Ovary (tissue), 7 donors: ENCODE measurements at regions not wholly inside any gene's neighbourhood (a gene's known extent, or its start where the extent isn't known, plus 50 kb on each side); places are given as distances from the start of the nearest gene placed in this dataset.

Experiments used
- DNase-seq, 5 donors: peaks; one replicate each; pipeline ENCODE4 v3.0.0-alpha.2; 2019 to 2020
- H3K27ac ChIP-seq, 2 donors: fragments of 200-600 bp; one replicate each; pipeline versions ENCODE4 v1.5.1 to v1.8.0; 2019 to 2022
- H3K27me3 ChIP-seq: fragments of 200-600 bp; one replicate; pipeline ENCODE4 v1.8.0; 2022
- H3K36me3 ChIP-seq: fragments of 200-600 bp; sonication (generic); one replicate; pipeline ENCODE4 v1.5.1; 2019
- H3K4me1 ChIP-seq: one replicate; pipeline ENCODE4 v1.8.1; 2013; ENCODE audit warnings: mild to moderate bottlenecking, moderate library complexity; ENCODE audit not compliant: insufficient read depth
- H3K4me3 ChIP-seq: fragments of 200-600 bp; sonication (generic); one replicate; pipeline ENCODE4 v1.5.1; 2017
- H3K9me3 ChIP-seq, 2 donors: fragments of 200-600 bp in 1 of 2; sonication (generic) in 1 of 2; one replicate each; pipeline versions ENCODE4 v1.5.1 to v1.8.1; 2013 to 2019; ENCODE audit warnings: mild to moderate bottlenecking in 1 of 2, moderate library complexity in 1 of 2
- CTCF ChIP-seq, 3 donors: fragments of 450-650 bp in 2 of 3; fragments of 200-600 bp in 1 of 3; IDR thresholded peaks; one replicate each; pipeline versions ENCODE4 v1.5.1 to v1.8.0; 2016 to 2022; ENCODE audit warnings: antibody characterized with exemption in 3 of 3, mild to moderate bottlenecking in 1 of 3
- EP300 ChIP-seq: sonication (generic); formaldehyde crosslinking; IDR thresholded peaks from one replicate; pipeline ENCODE4 v1.6.1; 2017; ENCODE audit warnings: antibody characterized with exemption
- POLR2A ChIP-seq: fragments of 450-650 bp; IDR thresholded peaks from one replicate; pipeline ENCODE4 v1.6.1; 2017; ENCODE audit warnings: antibody characterized with exemption, mild to moderate bottlenecking, moderate library complexity
- WGBS, 3 donors: extraction: QIAGEN DNeasy Blood & Tissue Kit in 1 of 3; methylation state at CpG; one replicate each; pipeline versions ENCODE4 v1.1.5 to v1.1.7; 2013 to 2017; 5-methylcytosine and 5-hydroxymethylcytosine counted together
- intact Hi-C, 4 donors: fragments of 100-400 bp; cut with DNase I; formaldehyde crosslinking; loops; one replicate each; pipeline versions ENCODE4 v1.11.0 to v1.15.1; 2022 to 2023
- donor health status: DM: no; HTN: no; CAD: no; lungs with moderate emphysema.
- donor health status: DM: no; HTN: no; CAD: no.
- donor health status: Bipolar disorder and iron deficiency.
- donor health status: DM: no; HTN: no; CAD: no.
- donor health status: DM: yes; HTN: yes; CAD: no.

- DNase-seq: no peak
- Histone ChIP-seq H3K4me1 (no peaks in the 10 kb centered on the region), H3K27ac (no peak overlapping the region), H3K27me3 (no peaks in the 10 kb centered on the region), H3K36me3 (no peaks in the 10 kb centered on the region), H3K9me3 (no peaks in the 10 kb centered on the region), H3K4me3 (no peak overlapping the region)
- TF ChIP-seq CTCF (IDR thresholded peaks at IDR 0.05): no peak
- no peak for TF ChIP-seq POLR2A
- TF ChIP-seq EP300: no peak
- intact Hi-C loops: no loop called here
Measured at GRCh38 chr10:106182542-106182941, 982.0 kb downstream of the SORCS1 start.

- no peak for TF ChIP-seq POLR2A
- no peak for TF ChIP-seq CTCF (IDR thresholded peaks at IDR 0.05)
- TF ChIP-seq EP300: no peak
- intact Hi-C loops: no loop called here
- Histone ChIP-seq H3K36me3 (no peaks in the 10 kb centered on the region), H3K4me1 (no peaks in the 10 kb centered on the region), H3K9me3 (no peaks in the 10 kb centered on the region), H3K27ac (no peak overlapping the region), H3K4me3 (no peak overlapping the region), H3K27me3 (no peaks in the 10 kb centered on the region)
- no peak for DNase-seq
- 3 to 13% (median 8%) methylated on average over 3 of the region's 3 CpGs for WGBS, 3 donors
Measured at GRCh38 chr10:106181501-106181900, 983.0 kb downstream of the SORCS1 start.

- Histone ChIP-seq H3K27ac (no peak overlapping the region), H3K27me3 (no peaks in the 10 kb centered on the region), H3K36me3 (no peaks in the 10 kb centered on the region), H3K9me3 (no peaks in the 10 kb centered on the region), H3K4me1 (no peaks in the 10 kb centered on the region), H3K4me3 (no peak overlapping the region)
- TF ChIP-seq CTCF (IDR thresholded peaks at IDR 0.05): no peak
- TF ChIP-seq EP300: no peak
- TF ChIP-seq POLR2A: no peak
- intact Hi-C loops: no loop called here
- DNase-seq: no peak
Measured at GRCh38 chr10:106179430-106179829, 985.1 kb downstream of the SORCS1 start.

GRCh38 chr10:106175760-106176377 lies 988.6 kb downstream of the SORCS1 start:
- H3K27me3 ChIP-seq: no peaks in the 10 kb centered on the region
- 49 to 59% (median 55%) methylated on average over 5 of the region's 5 CpGs for WGBS, 3 donors
- H3K4me1 ChIP-seq: no peaks in the 10 kb centered on the region
- no peaks in the 10 kb centered on the region for H3K9me3 ChIP-seq
- H3K27ac ChIP-seq: no peak overlapping the region
- H3K4me3 ChIP-seq: no peak overlapping the region
- intact Hi-C loops: no loop called here
- H3K36me3 ChIP-seq: no peaks in the 10 kb centered on the region
- TF ChIP-seq POLR2A (no peak), CTCF (IDR thresholded peaks at IDR 0.05) (no peak), EP300 (no peak)
- no peak for DNase-seq
